WTC11 (cell line): ENCODE measurements at regions not wholly inside any gene's neighbourhood (a gene's known extent, or its start where the extent isn't known, plus 50 kb on each side); places are given as distances from the start of the nearest gene placed in this dataset.

Experiments used
- ATAC-seq: fragments of 200-7000 bp; cut with Tn5 transposase; 2 replicates; pipeline ENCODE4 v1.10.0; 2021; ENCODE audit warnings: mild to moderate bottlenecking, moderate library complexity
- CTCF ChIA-PET: fragments of 300-600 bp; sonication (Branson Sonifier 250); formaldehyde crosslinking; loops from one replicate; lab custom pipeline; 2021; ENCODE audit warnings: antibody characterized with exemption; lab: Charles Lee
- POLR2A ChIA-PET: fragments of 350-600 bp; sonication (Branson Sonifier 250); formaldehyde crosslinking; loops from one replicate; lab custom pipeline; 2021; ENCODE audit warnings: antibody characterized with exemption; lab: Charles Lee
- DNase-seq: peaks from one replicate; pipeline ENCODE4 v3.0.0; 2021; ENCODE audit warnings: low spot score
- H3K27ac Mint-ChIP-seq: 2 replicates; pipeline ENCODE4 v1.8.0; 2021; ENCODE audit warnings: mixed read lengths
- H3K27me3 Mint-ChIP-seq: 2 replicates; pipeline ENCODE4 v1.8.0; 2021; ENCODE audit warnings: low read depth, mild to moderate bottlenecking, moderate library complexity, mixed read lengths
- H3K36me3 Mint-ChIP-seq: 2 replicates; pipeline ENCODE4 v1.8.0; 2021; ENCODE audit warnings: mixed read lengths
- H3K4me1 Mint-ChIP-seq: 2 replicates; pipeline ENCODE4 v1.8.0; 2022; ENCODE audit warnings: mixed read lengths
- H3K4me3 Mint-ChIP-seq: 2 replicates; pipeline ENCODE4 v1.8.0; 2021; ENCODE audit warnings: mild to moderate bottlenecking, moderate library complexity, mixed read lengths
- H3K9me3 Mint-ChIP-seq: 2 replicates; pipeline ENCODE4 v1.8.0; 2021; ENCODE audit warnings: mixed read lengths
- AR ChIP-seq: fragments of 250-450 bp; sonication (Bioruptor Pico); IDR thresholded peaks from 2 replicates; pipeline ENCODE4 v1.9.0; 2021; ENCODE audit warnings: mild to moderate bottlenecking
- ATF1 ChIP-seq: sonication (generic); formaldehyde crosslinking; IDR thresholded peaks from 2 replicates; pipeline ENCODE4 v1.8.1; 2023; ENCODE audit warnings: mild to moderate bottlenecking, moderate library complexity, missing genetic modification reagents
- ATF2 ChIP-seq: sonication (generic); formaldehyde crosslinking; IDR thresholded peaks from 2 replicates; pipeline ENCODE4 v1.8.1; 2022; ENCODE audit warnings: low read depth, missing genetic modification reagents, borderline replicate concordance
- CTCF ChIP-seq: fragments of 200-600 bp; IDR thresholded peaks from 2 replicates; pipeline ENCODE4 v1.8.0; 2022; ENCODE audit warnings: antibody characterized with exemption
- FOXK1 ChIP-seq: sonication (generic); formaldehyde crosslinking; IDR thresholded peaks from 2 replicates; pipeline ENCODE4 v1.8.0; 2022; ENCODE audit warnings: mild to moderate bottlenecking, moderate library complexity, missing genetic modification reagents
- JAZF1 ChIP-seq: fragments of 250-450 bp; sonication (Bioruptor Pico); IDR thresholded peaks from 2 replicates; pipeline ENCODE4 v1.9.0; 2021; ENCODE audit warnings: moderate library complexity, mild to moderate bottlenecking, inconsistent platforms
- NR3C1 ChIP-seq: sonication (generic); formaldehyde crosslinking; conservative IDR thresholded peaks from 2 replicates; pipeline ENCODE4 v1.8.1; 2023; ENCODE audit warnings: low read depth, mild to moderate bottlenecking, missing genetic modification reagents
- PRDM15 ChIP-seq: sonication (generic); formaldehyde crosslinking; IDR thresholded peaks from 2 replicates; pipeline ENCODE4 v1.8.0; 2022; ENCODE audit warnings: missing genetic modification reagents
- PRRX2 ChIP-seq: fragments of 250-450 bp; sonication (Bioruptor Pico); IDR thresholded peaks from 2 replicates; pipeline ENCODE4 v1.8.0; 2021; ENCODE audit warnings: mild to moderate bottlenecking
- RORB ChIP-seq: fragments of 250-450 bp; sonication (Bioruptor Pico); IDR thresholded peaks from 2 replicates; pipeline ENCODE4 v1.9.0; 2021; ENCODE audit warnings: mild to moderate bottlenecking
- TEAD1 ChIP-seq: sonication (generic); formaldehyde crosslinking; IDR thresholded peaks from 2 replicates; pipeline ENCODE4 v1.8.0; 2022; ENCODE audit warnings: mild to moderate bottlenecking, missing genetic modification reagents
- ZNF138 ChIP-seq: sonication (generic); formaldehyde crosslinking; conservative IDR thresholded peaks from 2 replicates; pipeline ENCODE4 v1.8.1; 2022; ENCODE audit warnings: mild to moderate bottlenecking, moderate library complexity, missing genetic modification reagents
- ZNF232 ChIP-seq: sonication (generic); formaldehyde crosslinking; IDR thresholded peaks from 2 replicates; pipeline ENCODE4 v1.8.0; 2022; ENCODE audit warnings: mild to moderate bottlenecking, missing genetic modification reagents
- ZNF532 ChIP-seq: fragments of 250-450 bp; sonication (Bioruptor Pico); IDR thresholded peaks from 2 replicates; pipeline ENCODE4 v1.9.0; 2021; ENCODE audit warnings: mild to moderate bottlenecking, borderline replicate concordance
- ZSCAN18 ChIP-seq: fragments of 250-450 bp; sonication (Bioruptor Pico); IDR thresholded peaks from 2 replicates; pipeline ENCODE4 v2.1.2; 2022; ENCODE audit warnings: mild to moderate bottlenecking, moderate library complexity

GRCh38 chr2:149715005-149715592 lies 127.5 kb upstream of the MMADHC start:
- Mint-ChIP-seq H3K36me3 (no peaks in the 10 kb centered on the region), H3K9me3 (peaks cover 12% of the 10 kb centered on the region), H3K4me1 (peaks cover 14% of the 10 kb centered on the region), H3K27me3 (no peaks in the 10 kb centered on the region), H3K4me3 (no peak overlapping the region), H3K27ac (no peak overlapping the region)
- peak; percentile 92 for ATAC-seq
- DNase-seq = peak; percentile 29
- CTCF ChIA-PET = no interaction called here
- TF ChIP-seq JAZF1 (CRISPR knock-in tag) = no peak
- no peak for TF ChIP-seq ATF2 (CRISPR knock-in tag)
- peak; percentile 37 for TF ChIP-seq CTCF
- no peak for TF ChIP-seq ZSCAN18 (CRISPR knock-in tag)
- no peak for TF ChIP-seq TEAD1 (CRISPR knock-in tag)
- POLR2A ChIA-PET = no interaction called here

- no peak overlapping the region for H3K4me3 Mint-ChIP-seq
- CTCF ChIA-PET = no interaction called here
Measured at GRCh38 chr2:149709496-149710263, 122.1 kb upstream of the MMADHC start.

More at GRCh38 chr2:149709496-149710263, 122.1 kb upstream of the MMADHC start:
- H3K4me1 Mint-ChIP-seq = peaks cover 7% of the 10 kb centered on the region
- TF ChIP-seq AR (CRISPR knock-in tag) (no peak), ATF1 (CRISPR knock-in tag) (no peak), NR3C1 (no peak), PRRX2 (no peak), RORB (CRISPR knock-in tag) (no peak), FOXK1 (CRISPR knock-in tag) (no peak), ZNF232 (no peak), ZNF138 (CRISPR knock-in tag) (no peak), ZNF532 (CRISPR knock-in tag) (no peak), PRDM15 (CRISPR knock-in tag) (no peak)
- H3K27ac Mint-ChIP-seq = no peak overlapping the region
- H3K36me3 Mint-ChIP-seq = no peaks in the 10 kb centered on the region
- POLR2A ChIA-PET = no interaction called here
- H3K9me3 Mint-ChIP-seq = peaks cover 19% of the 10 kb centered on the region
- ATAC-seq (no peak), DNase-seq (no peak)
- H3K27me3 Mint-ChIP-seq = no peaks in the 10 kb centered on the region
